HepG2 (cell line): ENCODE measurements at regions not wholly inside any gene's neighbourhood (a gene's known extent, or its start where the extent isn't known, plus 50 kb on each side); places are given as distances from the start of the nearest gene placed in this dataset.
"Not testable (repeated sequence)": the region's sequence is repeated elsewhere in the genome, so short reads cannot be mapped to it uniquely, and the experiment has no call there.

ENCODE experiments used
- ATAC-seq: fragments of 200-7000 bp; cut with Tn5 transposase; 3 replicates; pipeline ENCODE4 v1.9.1; 2020; ENCODE audit warnings: mild to moderate bottlenecking, moderate library complexity
- BruUV-seq: library from RNA; stranded (reverse); fragments of 400-500 nt; replicated peaks from 2 replicates; lab custom pipeline; 2021; lab: Mats Ljungman, UMichigan
- CTCF ChIA-PET: fragments of 300-600 bp; formaldehyde crosslinking; extraction: SDS; loops from one replicate; lab custom pipeline; 2021; ENCODE audit warnings: low total read pairs, inconsistent platforms, low intra/inter-chr PET ratio; lab: Yijun Ruan, JAX
- POLR2A ChIA-PET: fragments of 350-600 bp; sonication (Branson Sonifier 250); formaldehyde crosslinking; loops from one replicate; lab custom pipeline; 2020; ENCODE audit warnings: antibody characterized with exemption, inconsistent platforms; lab: Yijun Ruan, JAX
- DNase-seq: peaks from one replicate; pipeline ENCODE4 v3.0.0-alpha.2; 2015; ENCODE audit warnings: low spot score
- FAIRE-seq: peaks from 3 replicates; lab custom pipeline; 2011; peaks lifted over from hg19 to GRCh38; lab: Jason Lieb, UNC
- H2AFZ ChIP-seq: one replicate; pipeline ENCODE4 v1.6.1; 2011; ENCODE audit warnings: low read length, inconsistent platforms
- H3K27ac ChIP-seq: fragments of 300-600 bp; 3 replicates; pipeline ENCODE4 v1.8.0; 2011; ENCODE audit warnings: mixed run types, mild to moderate bottlenecking, mixed read lengths, low read length, inconsistent platforms; ENCODE audit not compliant: insufficient read depth; ENCODE audit errors: extremely low read length
- H3K27me3 ChIP-seq, 2 experiments: fragments of 200-600 bp in 1 of 2; 2 replicates in 1 of 2; 3 replicates in 1 of 2; pipeline versions ENCODE4 v1.6.0 to v1.8.0; 2011; ENCODE audit warnings: low read length in 2 of 2, mild to moderate bottlenecking in 2 of 2, moderate library complexity in 2 of 2, inconsistent platforms in 1 of 2; ENCODE audit not compliant: insufficient read depth in 2 of 2, control insufficient read depth in 1 of 2
- H3K36me3 ChIP-seq, 2 experiments: fragments of 200-600 bp in 1 of 2; replicated peaks in 1 of 2; 2 replicates in 1 of 2; 3 replicates in 1 of 2; pipeline versions ENCODE4 v1.5.1 to v1.8.0; 2011; ENCODE audit warnings: low read length in 2 of 2, inconsistent platforms in 1 of 2; ENCODE audit not compliant: insufficient read depth in 2 of 2, control insufficient read depth in 1 of 2
- H3K4me1 ChIP-seq: 2 replicates; pipeline ENCODE4 v1.5.1; 2012; ENCODE audit warnings: low read length, inconsistent platforms; ENCODE audit not compliant: insufficient read depth
- H3K4me2 ChIP-seq: 2 replicates; pipeline ENCODE4 v1.6.0; 2011; ENCODE audit warnings: low read depth, low read length, inconsistent platforms
- H3K4me3 ChIP-seq, 3 experiments: fragments of 200-600 bp in 1 of 3; sonication (generic), shearing (Covaris generic) in 1 of 3; replicated peaks in 1 of 3; 2 replicates each; pipeline ENCODE4 v1.5.1; 2011 to 2016; ENCODE audit warnings: low read length in 3 of 3, inconsistent platforms in 2 of 3, low read depth in 2 of 3, mild to moderate bottlenecking in 2 of 3, control low read depth in 1 of 3, mixed read lengths in 1 of 3; ENCODE audit not compliant: insufficient read depth in 1 of 3
- H3K79me2 ChIP-seq: one replicate; pipeline ENCODE4 v1.6.1; 2011; ENCODE audit warnings: low read length, inconsistent platforms; ENCODE audit not compliant: insufficient read depth
- H3K9ac ChIP-seq: 2 replicates; pipeline ENCODE4 v1.6.0; 2011; ENCODE audit warnings: mild to moderate bottlenecking, low read depth, low read length, inconsistent platforms; ENCODE audit not compliant: insufficient read depth
- H3K9me3 ChIP-seq: 2 replicates; pipeline ENCODE4 v1.5.1; 2012; ENCODE audit warnings: mild to moderate bottlenecking, low read length
- H4K20me1 ChIP-seq: 2 replicates; pipeline ENCODE4 v1.6.0; 2011; ENCODE audit warnings: inconsistent platforms, mild to moderate bottlenecking, low read length, moderate library complexity; ENCODE audit not compliant: insufficient read depth
- GTF3A ChIP-seq: sonication (generic); formaldehyde crosslinking; conservative IDR thresholded peaks from 2 replicates; pipeline ENCODE4 v1.4.0; 2020; ENCODE audit warnings: mild to moderate bottlenecking, missing genetic modification reagents
- TFE3 ChIP-seq: IDR thresholded peaks from 2 replicates; pipeline ENCODE4 v1.6.1; 2016
- ZBTB40 ChIP-seq, 2 experiments: fragments of 450-650 bp in 1 of 2; sonication (generic) in 1 of 2; formaldehyde crosslinking in 1 of 2; IDR thresholded peaks; 2 replicates each; pipeline versions ENCODE4 v1.6.1 to v1.8.0; 2016 to 2022; ENCODE audit warnings: antibody characterized with exemption in 1 of 2, mild to moderate bottlenecking in 1 of 2, missing genetic modification reagents in 1 of 2
- ZNF574 ChIP-seq: sonication (generic); formaldehyde crosslinking; IDR thresholded peaks from 2 replicates; pipeline ENCODE4 v1.4.0; 2020; ENCODE audit warnings: missing genetic modification reagents
- WGBS: methylation state at CpG from one replicate; pipeline ENCODE4 v1.1.6; 2017; ENCODE audit warnings: low lambda C conversion rate; 5-methylcytosine and 5-hydroxymethylcytosine counted together
- in situ Hi-C: cut with HindIII; loops from 2 replicates; pipeline ENCODE4 v1.10.0; 2017; ENCODE audit warnings: low pct_unique_long_range_greater_than_20kb; ENCODE audit not compliant: extremely low pct_ligation_motif_present
- intact Hi-C: fragments of 100-400 bp; cut with micrococcal nuclease; formaldehyde crosslinking; loops from one replicate; pipeline ENCODE4 v1.10.0; 2022; ENCODE audit not compliant: unreplicated experiment

GRCh38 chr1:245056913-245057312 is 97.9 kb upstream of the KIF26B start:
- in situ Hi-C loops, result no loop called here
- no peak overlapping the region for H2AFZ ChIP-seq
- H3K27me3 ChIP-seq, result no peaks in the 10 kb centered on the region
- H3K9ac ChIP-seq, result no peak overlapping the region
- peaks cover 50% of the 10 kb centered on the region for H3K4me1 ChIP-seq
- POLR2A ChIA-PET, result no interaction called here
- BruUV-seq, result no TSS peak
- CTCF ChIA-PET, result no interaction called here
- H3K79me2 ChIP-seq, result no peaks in the 10 kb centered on the region
- no peaks in the 10 kb centered on the region for H3K9me3 ChIP-seq
- H3K4me2 ChIP-seq, result no peak overlapping the region
- DNase-seq (no peak), FAIRE-seq (no peak)
- no peak overlapping the region for H3K4me3 ChIP-seq
- WGBS, result 96% methylated on average over 7 of the region's 7 CpGs
- no peaks in the 10 kb centered on the region for H4K20me1 ChIP-seq
- H3K27ac ChIP-seq, result no peak overlapping the region
- no peaks in the 10 kb centered on the region for H3K36me3 ChIP-seq
- TF ChIP-seq GTF3A (CRISPR knock-in tag), result no peak
- TF ChIP-seq ZNF574 (CRISPR knock-in tag), result no peak
- TF ChIP-seq ZBTB40 (IDR thresholded peaks at IDR 0.05), result peak; percentile 4; the same call in 1 of the 2 replicates
- no peak for TF ChIP-seq ZBTB40 (CRISPR knock-in tag; IDR thresholded peaks at IDR 0.05)
- no peak for TF ChIP-seq TFE3 (CRISPR knock-in tag)
- TF ChIP-seq, all 625 proteins: peak for 1
- intact Hi-C loops, result no loop called here
- ATAC-seq, result no peak

GRCh38 chr1:245056296-245056695 is 98.5 kb upstream of the KIF26B start:
- H3K27me3 ChIP-seq, H3K36me3 ChIP-seq, H3K9me3 ChIP-seq, H3K27ac ChIP-seq, DNase-seq, H3K4me3 ChIP-seq, FAIRE-seq, H3K9ac ChIP-seq, BruUV-seq, H2AFZ ChIP-seq, H3K79me2 ChIP-seq, H3K4me2 ChIP-seq, POLR2A ChIA-PET, intact Hi-C loops, ATAC-seq, in situ Hi-C loops, CTCF ChIA-PET, H4K20me1 ChIP-seq: not testable (repeated sequence)
- peaks cover 50% of the 10 kb centered on the region for H3K4me1 ChIP-seq
- 98% methylated on average over 5 of the region's 5 CpGs for WGBS
